Parathyroid adenoma (tissue), 2 donors: ENCODE measurements at regions not wholly inside any gene's neighbourhood (a gene's known extent, or its start where the extent isn't known, plus 50 kb on each side); places are given as distances from the start of the nearest gene placed in this dataset.

ENCODE experiments used
- H2AFZ ChIP-seq: fragments of 300-600 bp; sonication (generic); one replicate; pipeline ENCODE4 v1.7.0; 2017; ENCODE audit warnings: antibody characterized with exemption, mild to moderate bottlenecking
- H3K27ac ChIP-seq: fragments of 300-600 bp; sonication (generic); one replicate; pipeline ENCODE4 v1.7.0; 2017
- H3K27me3 ChIP-seq: fragments of 300-600 bp; sonication (generic); one replicate; pipeline ENCODE4 v1.7.0; 2017; ENCODE audit warnings: low read length; ENCODE audit not compliant: control insufficient read depth, insufficient read depth
- H3K36me3 ChIP-seq: fragments of 300-600 bp; sonication (generic); one replicate; pipeline ENCODE4 v1.7.0; 2017; ENCODE audit warnings: low read length; ENCODE audit not compliant: control insufficient read depth, insufficient read depth
- H3K4me1 ChIP-seq: fragments of 300-600 bp; sonication (generic); one replicate; pipeline ENCODE4 v1.7.0; 2017; ENCODE audit warnings: control low read depth
- H3K4me2 ChIP-seq: fragments of 300-600 bp; sonication (generic); one replicate; pipeline ENCODE4 v1.7.0; 2017; ENCODE audit warnings: low read length
- H3K4me3 ChIP-seq: fragments of 300-600 bp; sonication (generic); one replicate; pipeline ENCODE4 v1.7.0; 2017; ENCODE audit warnings: low read depth, low read length
- H3K79me2 ChIP-seq: fragments of 300-600 bp; sonication (generic); one replicate; pipeline ENCODE4 v1.7.0; 2017; ENCODE audit warnings: control low read depth
- H3K9ac ChIP-seq: fragments of 300-600 bp; sonication (generic); one replicate; pipeline ENCODE4 v1.7.0; 2017; ENCODE audit warnings: mild to moderate bottlenecking
- H3K9me3 ChIP-seq: fragments of 300-600 bp; sonication (generic); one replicate; pipeline ENCODE4 v1.7.0; 2017; ENCODE audit warnings: low read length; ENCODE audit not compliant: control insufficient read depth
- TF ChIP-seq, protein P1 (sequence below): fragments of 300-600 bp; sonication (generic); IDR thresholded peaks from one replicate; pipeline ENCODE4 v1.7.0; 2017; ENCODE audit warnings: antibody characterized with exemption, mild to moderate bottlenecking
- donor health status: primary hyperparathyroidism.

DNA sequence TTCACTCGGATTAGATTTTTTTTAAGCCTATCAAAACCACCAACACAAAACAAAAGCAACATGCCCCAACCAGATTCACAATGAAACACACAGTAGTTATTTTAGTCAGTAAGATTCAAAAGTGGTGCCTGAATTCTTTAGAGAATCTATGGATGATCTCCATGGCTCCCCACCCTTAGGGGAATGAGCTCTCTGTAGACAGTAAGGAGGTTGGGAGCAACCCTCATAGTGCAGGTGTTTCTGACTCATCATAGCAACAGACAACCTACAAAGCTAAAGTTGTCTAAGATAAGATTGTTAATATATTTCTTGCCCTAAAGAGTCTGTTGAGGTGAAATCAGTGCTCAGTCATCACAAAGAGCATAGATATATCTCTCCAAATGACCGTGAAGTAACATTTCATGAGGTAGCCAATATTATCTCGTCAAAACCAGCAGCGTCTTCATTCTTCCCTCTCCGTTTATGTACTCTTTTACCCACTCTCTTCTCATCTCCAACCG lies 78.3 kb downstream of the ADAMTS1 start:
- Histone ChIP-seq H3K4me3 (no peak overlapping the region), H3K27me3 (no peaks in the 10 kb centered on the region), H3K79me2 (no peaks in the 10 kb centered on the region), H3K4me1 (no peaks in the 10 kb centered on the region), H3K36me3 (no peaks in the 10 kb centered on the region), H2AFZ (no peak overlapping the region), H3K9ac (no peak overlapping the region), H3K27ac (no peak overlapping the region), H3K9me3 (no peaks in the 10 kb centered on the region), H3K4me2 (no peak overlapping the region)
- TF ChIP-seq, protein P1, sequence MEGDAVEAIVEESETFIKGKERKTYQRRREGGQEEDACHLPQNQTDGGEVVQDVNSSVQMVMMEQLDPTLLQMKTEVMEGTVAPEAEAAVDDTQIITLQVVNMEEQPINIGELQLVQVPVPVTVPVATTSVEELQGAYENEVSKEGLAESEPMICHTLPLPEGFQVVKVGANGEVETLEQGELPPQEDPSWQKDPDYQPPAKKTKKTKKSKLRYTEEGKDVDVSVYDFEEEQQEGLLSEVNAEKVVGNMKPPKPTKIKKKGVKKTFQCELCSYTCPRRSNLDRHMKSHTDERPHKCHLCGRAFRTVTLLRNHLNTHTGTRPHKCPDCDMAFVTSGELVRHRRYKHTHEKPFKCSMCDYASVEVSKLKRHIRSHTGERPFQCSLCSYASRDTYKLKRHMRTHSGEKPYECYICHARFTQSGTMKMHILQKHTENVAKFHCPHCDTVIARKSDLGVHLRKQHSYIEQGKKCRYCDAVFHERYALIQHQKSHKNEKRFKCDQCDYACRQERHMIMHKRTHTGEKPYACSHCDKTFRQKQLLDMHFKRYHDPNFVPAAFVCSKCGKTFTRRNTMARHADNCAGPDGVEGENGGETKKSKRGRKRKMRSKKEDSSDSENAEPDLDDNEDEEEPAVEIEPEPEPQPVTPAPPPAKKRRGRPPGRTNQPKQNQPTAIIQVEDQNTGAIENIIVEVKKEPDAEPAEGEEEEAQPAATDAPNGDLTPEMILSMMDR: no peak

- no peak overlapping the region for H3K4me3 ChIP-seq
- H3K36me3 ChIP-seq: no peaks in the 10 kb centered on the region
- no peak overlapping the region for H3K9ac ChIP-seq
- H3K27me3 ChIP-seq: no peaks in the 10 kb centered on the region
- H3K27ac ChIP-seq: no peak overlapping the region
- no peak overlapping the region for H2AFZ ChIP-seq
- no peak overlapping the region for H3K4me2 ChIP-seq
- no peaks in the 10 kb centered on the region for H3K9me3 ChIP-seq
- no peaks in the 10 kb centered on the region for H3K4me1 ChIP-seq
- no peaks in the 10 kb centered on the region for H3K79me2 ChIP-seq
- TF ChIP-seq, protein P1: no peak
Observed at GRCh38 chr21:26761174-26761915, 83.9 kb downstream of the ADAMTS1 start.

DNA sequence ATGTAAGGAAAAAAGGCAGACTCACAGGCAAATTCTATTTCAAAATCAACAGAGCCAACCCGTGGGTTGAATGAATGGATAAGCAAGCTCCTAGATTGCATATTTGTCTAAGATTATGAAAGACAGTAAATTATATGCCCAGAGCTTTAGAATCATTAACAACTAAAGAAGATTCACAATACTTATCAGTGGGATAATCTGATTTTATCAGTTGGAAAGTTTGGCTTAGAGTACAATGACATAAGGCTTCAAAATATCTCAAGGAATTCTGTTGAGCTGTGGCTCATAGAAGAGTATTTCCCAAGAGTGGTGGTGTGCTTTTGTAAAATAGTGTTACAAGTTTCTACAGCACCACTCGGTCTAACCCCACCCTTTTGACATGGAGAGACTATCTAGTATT lies 85.5 kb downstream of the ADAMTS1 start:
- Histone ChIP-seq H3K4me1 (no peaks in the 10 kb centered on the region), H3K9ac (no peak overlapping the region), H2AFZ (no peak overlapping the region), H3K79me2 (no peaks in the 10 kb centered on the region), H3K4me3 (no peak overlapping the region), H3K9me3 (no peaks in the 10 kb centered on the region), H3K27me3 (no peaks in the 10 kb centered on the region), H3K4me2 (no peak overlapping the region), H3K36me3 (no peaks in the 10 kb centered on the region), H3K27ac (no peak overlapping the region)
- TF ChIP-seq, protein P1: no peak

DNA sequence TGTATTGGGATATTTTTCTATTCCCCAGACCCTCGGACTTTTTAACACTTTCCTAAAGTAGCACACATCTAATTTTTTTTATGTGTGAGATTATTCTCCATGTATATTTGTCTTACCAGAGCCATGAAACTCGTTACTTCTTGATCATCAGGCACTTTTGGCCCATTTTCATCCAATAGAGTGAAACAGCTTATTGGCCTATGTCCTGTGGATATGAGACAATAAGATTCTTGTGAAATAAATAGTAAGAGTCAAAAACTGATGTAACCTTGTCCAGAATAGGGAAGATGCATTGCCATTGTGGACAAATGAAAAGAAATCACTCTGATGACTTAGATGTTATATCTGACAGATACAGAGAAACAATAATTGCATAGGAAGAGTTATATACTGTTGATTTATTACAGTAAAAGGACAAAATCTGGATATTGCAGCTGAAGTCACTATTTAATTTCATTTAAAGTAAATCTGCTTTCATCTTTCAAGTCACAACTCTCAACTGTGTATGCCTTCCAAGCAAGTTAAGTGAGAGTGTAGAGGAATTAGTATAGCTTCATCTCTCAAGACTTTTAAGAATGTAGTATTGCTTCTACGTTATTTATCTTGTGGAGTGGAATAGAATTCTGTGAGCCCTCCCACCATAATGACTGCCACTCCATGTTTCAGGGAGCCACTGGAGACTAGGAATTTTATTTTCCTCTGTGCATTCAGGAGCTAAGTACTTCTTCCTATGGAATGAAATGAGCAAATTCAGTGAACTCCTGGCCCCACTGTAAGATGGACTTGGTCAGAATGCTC lies 86.9 kb downstream of the ADAMTS1 start:
- Histone ChIP-seq H3K9me3 (no peaks in the 10 kb centered on the region), H3K4me3 (no peak overlapping the region), H3K36me3 (no peaks in the 10 kb centered on the region), H3K27me3 (no peaks in the 10 kb centered on the region), H3K4me1 (no peaks in the 10 kb centered on the region), H2AFZ (no peak overlapping the region), H3K9ac (no peak overlapping the region), H3K79me2 (no peaks in the 10 kb centered on the region), H3K27ac (no peak overlapping the region), H3K4me2 (no peak overlapping the region)
- TF ChIP-seq, protein P1: no peak
